Psoas muscle (tissue), 7 donors: ENCODE measurements at regions not wholly inside any gene's neighbourhood (a gene's known extent, or its start where the extent isn't known, plus 50 kb on each side); places are given as distances from the start of the nearest gene placed in this dataset.

Experiments used
- ATAC-seq, 4 donors: fragments of 200-7000 bp; cut with Tn5 transposase; one replicate each; pipeline ENCODE4 v1.9.1; 2020; ENCODE audit warnings: moderate library complexity in 3 of 4, mild to moderate bottlenecking in 2 of 4
- DNase-seq, 2 donors: peaks; one replicate each; pipeline ENCODE4 v3.0.0-alpha.2; 2020
- H3K27ac ChIP-seq: fragments of 200-600 bp; one replicate; pipeline ENCODE4 v1.8.0; 2022
- H3K27me3 ChIP-seq, 3 donors: fragments of 200-600 bp in 1 of 3; one replicate each; pipeline versions ENCODE4 v1.6.1 to v1.8.0; 2013 to 2022; ENCODE audit warnings: low read length in 2 of 3, mild to moderate bottlenecking in 2 of 3, moderate library complexity in 1 of 3; ENCODE audit not compliant: insufficient read depth in 3 of 3
- H3K36me3 ChIP-seq, 2 donors: fragments of 200-600 bp in 1 of 2; one replicate each; pipeline versions ENCODE4 v1.6.1 to v1.8.0; 2013 to 2022; ENCODE audit warnings: low read depth in 1 of 2, mild to moderate bottlenecking in 1 of 2, moderate library complexity in 1 of 2; ENCODE audit not compliant: insufficient read depth in 1 of 2
- H3K4me1 ChIP-seq: fragments of 200-600 bp; one replicate; pipeline ENCODE4 v1.8.0; 2022
- H3K4me3 ChIP-seq: fragments of 200-600 bp; one replicate; pipeline ENCODE4 v1.8.0; 2022; ENCODE audit warnings: mild to moderate bottlenecking
- H3K9me3 ChIP-seq: fragments of 200-600 bp; one replicate; pipeline ENCODE4 v1.8.0; 2022
- CTCF ChIP-seq: fragments of 200-600 bp; IDR thresholded peaks from one replicate; pipeline ENCODE4 v1.8.0; 2022; ENCODE audit warnings: antibody characterized with exemption
- WGBS, 3 donors: extraction: QIAGEN DNeasy Blood & Tissue Kit; methylation state at CpG; one replicate each; pipeline versions ENCODE4 v1.1.6 to v1.1.7; 2013; 5-methylcytosine and 5-hydroxymethylcytosine counted together
- intact Hi-C, 2 donors: fragments of 100-400 bp; cut with DNase I; formaldehyde crosslinking; loops; one replicate each; pipeline versions ENCODE4 v1.11.0 to v1.14.2; 2022
- donor health status: healthy with polysubstance abuse.
- donor health status: DM: no; HTN: no; CAD: no; lungs with moderate emphysema.
- donor health status: Bipolar disorder and iron deficiency.
- donor health status: healthy.
- donor health status: DM: yes; HTN: yes; CAD: no.
- donor health status: DM: no; HTN: no; CAD: no.
- donor health status: DM: yes; HTN: yes; CAD: no.

DNA sequence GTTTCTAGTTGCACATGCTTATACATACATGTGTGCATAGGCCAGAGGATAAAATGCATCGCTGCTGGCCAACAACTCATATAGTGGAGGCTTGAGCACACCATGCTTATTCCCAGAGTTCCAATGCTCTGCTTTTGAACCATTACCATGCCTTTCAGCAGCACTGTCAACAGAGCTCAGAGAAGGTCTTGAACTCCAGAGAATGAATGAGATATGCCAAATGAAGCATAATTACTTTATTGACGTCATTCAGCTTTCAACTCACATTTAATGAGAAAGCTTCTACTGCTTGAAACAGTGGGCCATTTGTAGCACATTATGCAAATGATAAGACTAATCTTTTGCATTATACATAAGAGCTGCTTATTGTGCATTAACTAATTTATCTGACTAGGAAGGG lies 765.3 kb upstream of the GRAMD2B start:
- H3K4me1 ChIP-seq = no peaks in the 10 kb centered on the region
- whole genome bisulfite sequencing, 3 donors = 90 to 94% (median 92%) methylated on average over 2 of the region's 2 CpGs
- no peaks in the 10 kb centered on the region for H3K36me3 ChIP-seq
- intact Hi-C loops = no loop called here
- DNase-seq (no peak), ATAC-seq (no peak)
- TF ChIP-seq CTCF = no peak
- H3K27ac ChIP-seq = no peak overlapping the region
- H3K9me3 ChIP-seq = no peaks in the 10 kb centered on the region
- no peaks in the 10 kb centered on the region for H3K27me3 ChIP-seq
- H3K4me3 ChIP-seq = no peak overlapping the region

- 21 to 47% (median 30%) methylated on average over 2 of the region's 2 CpGs for WGBS, 3 donors
- no peak overlapping the region for H3K27ac ChIP-seq
- no peak for TF ChIP-seq CTCF
- H3K27me3 ChIP-seq = no peaks in the 10 kb centered on the region
- no peak overlapping the region for H3K4me3 ChIP-seq
- H3K9me3 ChIP-seq = no peaks in the 10 kb centered on the region
- no peaks in the 10 kb centered on the region for H3K4me1 ChIP-seq
- ATAC-seq = no peak
- H3K36me3 ChIP-seq = no peaks in the 10 kb centered on the region
- DNase-seq = no peak
- intact Hi-C loops = no loop called here
Measured at GRCh38 chr5:125659316-125660023, 763.7 kb upstream of the GRAMD2B start.

DNA sequence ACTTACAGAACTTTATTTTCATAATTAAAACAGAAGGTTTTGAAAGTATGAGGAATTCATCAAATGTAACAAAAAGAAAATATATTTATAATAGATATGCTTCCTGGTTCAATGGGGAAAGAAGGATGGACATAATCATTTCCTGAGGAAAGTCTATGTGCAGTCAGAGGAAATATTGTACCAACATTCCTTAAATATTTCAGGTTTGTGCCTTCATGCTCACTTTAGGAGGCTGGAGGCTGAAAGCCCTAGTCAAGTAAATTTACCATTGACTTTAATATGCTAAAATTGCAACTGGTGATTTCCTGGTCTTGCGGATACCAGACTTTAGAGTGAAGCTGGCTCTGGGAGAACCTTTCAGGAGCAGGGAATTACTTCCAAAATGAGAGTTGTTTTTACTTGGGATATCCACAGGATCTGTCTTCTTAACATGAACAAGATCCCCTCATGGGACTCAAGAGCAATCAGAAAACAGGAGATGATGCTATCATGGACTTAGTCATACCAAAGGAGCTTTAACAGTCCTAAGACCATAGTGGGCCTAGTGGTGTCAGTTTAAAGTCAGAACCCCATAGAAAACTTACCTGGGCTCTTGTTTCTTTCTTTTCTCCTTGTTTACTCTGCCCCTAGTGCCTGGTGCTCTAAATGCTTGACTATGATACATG lies 762.8 kb upstream of the GRAMD2B start:
- ATAC-seq (no peak), DNase-seq (no peak)
- no peak for TF ChIP-seq CTCF
- WGBS, 3 donors = 81 to 91% (median 90%) methylated on average over 1 of the region's 1 CpG
- no peaks in the 10 kb centered on the region for H3K9me3 ChIP-seq
- no peaks in the 10 kb centered on the region for H3K36me3 ChIP-seq
- no peaks in the 10 kb centered on the region for H3K27me3 ChIP-seq
- no peaks in the 10 kb centered on the region for H3K4me1 ChIP-seq
- H3K4me3 ChIP-seq = no peak overlapping the region
- H3K27ac ChIP-seq = no peak overlapping the region
- intact Hi-C loops = no loop called here

DNA sequence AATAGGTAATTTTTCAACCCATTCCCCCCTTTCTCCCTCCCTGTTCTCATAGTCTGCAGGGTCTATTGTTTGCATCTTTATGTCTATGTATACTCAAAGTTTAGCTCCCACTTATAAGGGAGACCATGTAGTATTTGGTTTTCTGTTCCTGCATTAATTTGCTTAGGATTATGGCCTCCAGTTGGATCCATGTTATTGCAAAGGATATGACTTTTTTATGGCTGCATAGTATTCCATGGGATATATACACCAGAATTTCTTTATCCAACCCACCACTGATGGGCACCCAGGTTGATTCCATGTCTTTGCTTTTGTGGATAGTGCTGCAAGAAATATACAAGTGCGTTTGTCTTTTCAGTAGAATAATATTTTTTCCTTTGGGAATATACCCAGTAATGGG lies 761.6 kb upstream of the GRAMD2B start:
- H3K36me3 ChIP-seq = no peaks in the 10 kb centered on the region
- no peaks in the 10 kb centered on the region for H3K27me3 ChIP-seq
- DNase-seq (no peak), ATAC-seq (no peak)
- H3K4me3 ChIP-seq = no peak overlapping the region
- intact Hi-C loops = no loop called here
- 97 to 100% (median 97%) methylated on average over 1 of the region's 1 CpG for WGBS, 3 donors
- H3K9me3 ChIP-seq = no peaks in the 10 kb centered on the region
- H3K27ac ChIP-seq = no peak overlapping the region
- TF ChIP-seq CTCF = no peak
- H3K4me1 ChIP-seq = no peaks in the 10 kb centered on the region
